BE2C (cell line): ENCODE measurements at regions not wholly inside any gene's neighbourhood (a gene's known extent, or its start where the extent isn't known, plus 50 kb on each side); places are given as distances from the start of the nearest gene placed in this dataset.

ENCODE experiments used
- DNase-seq: peaks from one replicate; pipeline ENCODE4 v3.0.0-alpha.2; 2020
- H3K27me3 ChIP-seq: fragments of 250-450 bp; sonication (Bioruptor Pico); 2 replicates; pipeline ENCODE4 v1.5.1; 2020; ENCODE audit warnings: mild to moderate bottlenecking
- H3K36me3 ChIP-seq: fragments of 250-450 bp; sonication (Bioruptor Pico); 2 replicates; pipeline ENCODE4 v1.5.1; 2020; ENCODE audit warnings: mild to moderate bottlenecking
- H3K4me1 ChIP-seq: fragments of 250-450 bp; sonication (Bioruptor Pico); 2 replicates; pipeline ENCODE4 v1.5.1; 2020
- H3K4me3 ChIP-seq: 2 replicates; pipeline ENCODE4 v1.5.1; 2011; ENCODE audit warnings: low read depth, low read length
- H3K9me3 ChIP-seq: fragments of 250-450 bp; sonication (Bioruptor Pico); 2 replicates; pipeline ENCODE4 v1.5.1; 2020
- CTCF ChIP-seq: IDR thresholded peaks from 2 replicates; pipeline ENCODE4 v1.5.1; 2012; ENCODE audit warnings: mild to moderate bottlenecking, low read depth, low read length

GRCh38 chrX:10813761-10814160, 193.4 kb upstream of the MID1 start:
- no peak overlapping the region for H3K4me3 ChIP-seq
- DNase-seq = no peak
- no peaks in the 10 kb centered on the region for H3K27me3 ChIP-seq
- TF ChIP-seq CTCF = no peak
- no peaks in the 10 kb centered on the region for H3K36me3 ChIP-seq
- H3K4me1 ChIP-seq = no peaks in the 10 kb centered on the region
- H3K9me3 ChIP-seq = no peaks in the 10 kb centered on the region

GRCh38 chrX:10818651-10819050, 198.3 kb upstream of the MID1 start:
- H3K9me3 ChIP-seq = no peaks in the 10 kb centered on the region
- DNase-seq = no peak
- TF ChIP-seq CTCF = no peak
- no peaks in the 10 kb centered on the region for H3K4me1 ChIP-seq
- no peaks in the 10 kb centered on the region for H3K36me3 ChIP-seq
- H3K27me3 ChIP-seq = no peaks in the 10 kb centered on the region
- no peak overlapping the region for H3K4me3 ChIP-seq

GRCh38 chrX:10819973-10820372, 199.6 kb upstream of the MID1 start:
- Histone ChIP-seq H3K36me3 (no peaks in the 10 kb centered on the region), H3K4me1 (no peaks in the 10 kb centered on the region), H3K9me3 (no peaks in the 10 kb centered on the region), H3K27me3 (no peaks in the 10 kb centered on the region), H3K4me3 (no peak overlapping the region)
- no peak for TF ChIP-seq CTCF
- peak; percentile 53 for DNase-seq

GRCh38 chrX:10821293-10821692, 200.9 kb upstream of the MID1 start:
- Histone ChIP-seq H3K4me3 (no peak overlapping the region), H3K36me3 (no peaks in the 10 kb centered on the region), H3K4me1 (no peaks in the 10 kb centered on the region), H3K27me3 (no peaks in the 10 kb centered on the region), H3K9me3 (no peaks in the 10 kb centered on the region)
- no peak for TF ChIP-seq CTCF
- DNase-seq = no peak

GRCh38 chrX:10828036-10828435, 207.7 kb upstream of the MID1 start:
- no peak for DNase-seq

GRCh38 chrX:10828640-10829039, 208.3 kb upstream of the MID1 start:
- no peak for TF ChIP-seq CTCF
- H3K36me3 ChIP-seq = no peaks in the 10 kb centered on the region
- no peak overlapping the region for H3K4me3 ChIP-seq
- no peaks in the 10 kb centered on the region for H3K9me3 ChIP-seq
- H3K4me1 ChIP-seq = no peaks in the 10 kb centered on the region
- no peaks in the 10 kb centered on the region for H3K27me3 ChIP-seq
- no peak for DNase-seq

More at GRCh38 chrX:10828036-10828435, 207.7 kb upstream of the MID1 start:
- Histone ChIP-seq H3K4me1 (no peaks in the 10 kb centered on the region), H3K36me3 (no peaks in the 10 kb centered on the region), H3K4me3 (no peak overlapping the region), H3K9me3 (no peaks in the 10 kb centered on the region), H3K27me3 (no peaks in the 10 kb centered on the region)
- TF ChIP-seq CTCF = no peak
